ENCODE measurements at regions not wholly inside any gene's neighbourhood (a gene's known extent, or its start where the extent isn't known, plus 50 kb on each side); places are given as distances from the start of the nearest gene placed in this dataset.

DNA sequence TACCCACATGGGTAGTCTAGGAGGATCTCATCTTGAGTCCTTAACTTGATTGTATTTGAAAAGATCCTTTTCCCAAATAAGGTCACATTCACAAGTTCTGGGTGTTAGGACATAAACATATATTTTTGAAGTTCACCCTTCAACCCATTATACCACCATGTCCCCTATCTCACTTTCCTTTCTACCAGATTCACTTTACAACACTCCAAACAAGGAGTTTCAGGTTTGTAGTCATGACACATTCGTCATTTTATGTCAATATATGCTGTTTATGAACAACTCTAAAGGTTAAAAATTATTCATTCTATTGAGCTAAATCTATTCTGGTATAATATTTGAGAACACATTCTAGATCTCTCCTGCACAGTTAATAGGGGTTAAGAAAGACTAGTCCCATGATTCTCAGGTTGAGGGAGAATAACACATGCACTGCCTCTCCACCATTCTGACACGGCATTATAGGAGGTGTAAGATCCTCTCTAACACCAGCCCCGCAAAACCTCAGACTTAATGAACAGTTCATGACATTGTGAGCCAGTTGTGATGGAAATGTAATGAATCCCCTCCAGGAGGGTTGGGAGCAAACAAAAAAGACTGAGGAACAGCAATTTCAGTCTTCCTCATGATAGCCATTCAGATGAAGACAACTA lies 72.0 kb upstream of the PSMA6 start:
- no peak for DNase-seq (ENCODE audit: low read depth in 1 of 2, low spot score in 1 of 2)
- no peak overlapping the region for H3K27ac ChIP-seq (replicated peaks)
- no peaks in the 10 kb centered on the region for H3K27me3 ChIP-seq (ENCODE audit: insufficient read depth, poor library complexity, severe bottlenecking)
- TF ChIP-seq GABPA (IDR thresholded peaks at IDR 0.05; ENCODE audit: low read depth) (no peak), POLR2AphosphoS5 (IDR thresholded peaks at IDR 0.05; ENCODE audit: low read depth) (no peak), REST (IDR thresholded peaks at IDR 0.05; ENCODE audit: insufficient replicate concordance, low read depth) (no peak), CTCF (IDR thresholded peaks at IDR 0.05; ENCODE audit: insufficient read depth, low read length) (no peak)
- no peak overlapping the region for H3K4me3 ChIP-seq (replicated peaks; ENCODE audit: insufficient read depth, low read length)

GRCh38 chr14:35220920-35221319 lies 71.3 kb upstream of the PSMA6 start:
- DNase-seq (ENCODE audit: low read depth in 1 of 2, low spot score in 1 of 2) = no peak
- no peak overlapping the region for H3K4me3 ChIP-seq (replicated peaks; ENCODE audit: insufficient read depth, low read length)
- H3K27ac ChIP-seq (replicated peaks) = no peak overlapping the region
- H3K27me3 ChIP-seq (ENCODE audit: insufficient read depth, poor library complexity, severe bottlenecking) = no peaks in the 10 kb centered on the region
- TF ChIP-seq POLR2AphosphoS5 (IDR thresholded peaks at IDR 0.05; ENCODE audit: low read depth) (no peak), GABPA (IDR thresholded peaks at IDR 0.05; ENCODE audit: low read depth) (no peak), SPI1 (IDR thresholded peaks at IDR 0.05; ENCODE audit: borderline replicate concordance, low read depth) (peak; percentile 85)

GRCh38 chr14:35221462-35221861 lies 70.7 kb upstream of the PSMA6 start:
- no peak overlapping the region for H3K4me3 ChIP-seq (replicated peaks; ENCODE audit: insufficient read depth, low read length)
- TF ChIP-seq POLR2AphosphoS5 (IDR thresholded peaks at IDR 0.05; ENCODE audit: low read depth) = no peak
- H3K27ac ChIP-seq (replicated peaks) = no peak overlapping the region
- no peaks in the 10 kb centered on the region for H3K27me3 ChIP-seq (ENCODE audit: insufficient read depth, poor library complexity, severe bottlenecking)
- no peak for DNase-seq (ENCODE audit: low read depth in 1 of 2, low spot score in 1 of 2)

- DNase-seq (ENCODE audit: low read depth in 1 of 2, low spot score in 1 of 2) = no peak
- TF ChIP-seq REST (IDR thresholded peaks at IDR 0.05; ENCODE audit: insufficient replicate concordance, low read depth) = no peak
- TF ChIP-seq CTCF (IDR thresholded peaks at IDR 0.05; ENCODE audit: insufficient read depth, low read length) = no peak
- no peak for TF ChIP-seq POLR2AphosphoS5 (IDR thresholded peaks at IDR 0.05; ENCODE audit: low read depth)
- no peak for TF ChIP-seq SPI1 (IDR thresholded peaks at IDR 0.05; ENCODE audit: borderline replicate concordance, low read depth)
- TF ChIP-seq GABPA (IDR thresholded peaks at IDR 0.05; ENCODE audit: low read depth) = no peak
- H3K4me3 ChIP-seq (replicated peaks; ENCODE audit: insufficient read depth, low read length) = no peak overlapping the region
- no peak overlapping the region for H3K27ac ChIP-seq (replicated peaks)
- H3K27me3 ChIP-seq (ENCODE audit: insufficient read depth, poor library complexity, severe bottlenecking) = no peaks in the 10 kb centered on the region
Observed at GRCh38 chr14:35222324-35222723, 69.9 kb upstream of the PSMA6 start.

- no peaks in the 10 kb centered on the region for H3K27me3 ChIP-seq (ENCODE audit: insufficient read depth, poor library complexity, severe bottlenecking)
- H3K27ac ChIP-seq (replicated peaks) = no peak overlapping the region
- no peak for TF ChIP-seq GABPA (IDR thresholded peaks at IDR 0.05; ENCODE audit: low read depth)
- no peak for TF ChIP-seq SPI1 (IDR thresholded peaks at IDR 0.05; ENCODE audit: borderline replicate concordance, low read depth)
- TF ChIP-seq REST (IDR thresholded peaks at IDR 0.05; ENCODE audit: insufficient replicate concordance, low read depth) = no peak
- TF ChIP-seq CTCF (IDR thresholded peaks at IDR 0.05; ENCODE audit: insufficient read depth, low read length) = no peak
- no peak for TF ChIP-seq POLR2AphosphoS5 (IDR thresholded peaks at IDR 0.05; ENCODE audit: low read depth)
- DNase-seq (ENCODE audit: low read depth in 1 of 2, low spot score in 1 of 2) = peak in 1 of 2 experiments; percentile 24
- H3K4me3 ChIP-seq (replicated peaks; ENCODE audit: insufficient read depth, low read length) = no peak overlapping the region
Observed at GRCh38 chr14:35222872-35223466, 69.2 kb upstream of the PSMA6 start.

Data from HL-60 (cell line).